Loucy (cell line): ENCODE measurements at regions not wholly inside any gene's neighbourhood (a gene's known extent, or its start where the extent isn't known, plus 50 kb on each side); places are given as distances from the start of the nearest gene placed in this dataset.

ENCODE experiments used
- EZH2phosphoT487 ChIP-seq: fragments of 200-600 bp; IDR thresholded peaks from 2 replicates; pipeline ENCODE4 v1.6.1; 2018; ENCODE audit warnings: antibody characterized with exemption, mild to moderate bottlenecking, moderate library complexity, borderline replicate concordance
- TF ChIP-seq, protein P1 (sequence below): fragments of 200-600 bp; sonication (generic); conservative IDR thresholded peaks from 2 replicates; pipeline ENCODE4 v1.5.1; 2014; ENCODE audit warnings: mild to moderate bottlenecking, antibody characterized with exemption, low read length

DNA sequence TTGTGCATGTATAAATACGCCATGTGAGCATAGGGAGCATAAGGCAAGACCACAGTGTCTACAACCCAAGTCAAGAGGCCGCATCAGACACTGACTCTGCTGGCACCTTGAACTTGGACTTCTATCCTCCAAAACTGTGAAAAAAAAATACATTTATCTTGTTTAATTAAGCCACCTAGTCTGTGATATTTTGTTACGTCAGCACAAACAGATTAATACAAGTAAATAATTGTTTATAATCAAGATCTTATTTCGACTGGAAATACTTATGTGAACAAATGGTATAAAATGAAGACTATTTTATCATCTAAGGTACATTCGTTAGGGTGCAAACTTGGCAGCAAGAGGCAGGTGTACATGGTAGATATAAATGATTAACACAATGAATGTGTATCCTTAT, 599.3 kb upstream of the LRRC4C start:
- TF ChIP-seq, protein P1, sequence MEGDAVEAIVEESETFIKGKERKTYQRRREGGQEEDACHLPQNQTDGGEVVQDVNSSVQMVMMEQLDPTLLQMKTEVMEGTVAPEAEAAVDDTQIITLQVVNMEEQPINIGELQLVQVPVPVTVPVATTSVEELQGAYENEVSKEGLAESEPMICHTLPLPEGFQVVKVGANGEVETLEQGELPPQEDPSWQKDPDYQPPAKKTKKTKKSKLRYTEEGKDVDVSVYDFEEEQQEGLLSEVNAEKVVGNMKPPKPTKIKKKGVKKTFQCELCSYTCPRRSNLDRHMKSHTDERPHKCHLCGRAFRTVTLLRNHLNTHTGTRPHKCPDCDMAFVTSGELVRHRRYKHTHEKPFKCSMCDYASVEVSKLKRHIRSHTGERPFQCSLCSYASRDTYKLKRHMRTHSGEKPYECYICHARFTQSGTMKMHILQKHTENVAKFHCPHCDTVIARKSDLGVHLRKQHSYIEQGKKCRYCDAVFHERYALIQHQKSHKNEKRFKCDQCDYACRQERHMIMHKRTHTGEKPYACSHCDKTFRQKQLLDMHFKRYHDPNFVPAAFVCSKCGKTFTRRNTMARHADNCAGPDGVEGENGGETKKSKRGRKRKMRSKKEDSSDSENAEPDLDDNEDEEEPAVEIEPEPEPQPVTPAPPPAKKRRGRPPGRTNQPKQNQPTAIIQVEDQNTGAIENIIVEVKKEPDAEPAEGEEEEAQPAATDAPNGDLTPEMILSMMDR, result no peak
- no peak for TF ChIP-seq EZH2phosphoT487
